GM12878 (cell line): ENCODE measurements at regions not wholly inside any gene's neighbourhood (a gene's known extent, or its start where the extent isn't known, plus 50 kb on each side); places are given as distances from the start of the nearest gene placed in this dataset.

Source experiments
- ATAC-seq: fragments of 200-7000 bp; cut with Tn5 transposase; 3 replicates; pipeline ENCODE4 v1.9.1; 2020; ENCODE audit warnings: mild to moderate bottlenecking, moderate library complexity
- BruUV-seq: library from RNA; stranded (reverse); fragments of 400-500 nt; replicated peaks from 2 replicates; lab custom pipeline; 2021; lab: Mats Ljungman, UMichigan
- CTCF ChIA-PET: fragments of 300-600 bp; sonication (Branson Sonifier 250); formaldehyde crosslinking; extraction: SDS; loops from one replicate; lab custom pipeline; 2021; ENCODE audit warnings: inconsistent platforms; lab: Yijun Ruan, JAX
- POLR2A ChIA-PET: fragments of 350-600 bp; formaldehyde crosslinking; extraction: SDS; loops from one replicate; lab custom pipeline; 2021; ENCODE audit warnings: inconsistent platforms; lab: Charles Lee
- RAD21 ChIA-PET: fragments of 300-600 bp; sonication (Branson Sonifier 250); formaldehyde crosslinking; loops from one replicate; lab custom pipeline; 2023; ENCODE audit warnings: antibody characterized with exemption; ENCODE audit not compliant: unreplicated experiment; lab: Charles Lee
- SMC1A ChIA-PET: fragments of 300-600 bp; sonication (Branson Sonifier 250); formaldehyde crosslinking; loops from one replicate; lab custom pipeline; 2023; ENCODE audit not compliant: unreplicated experiment, uncharacterized antibody; lab: Charles Lee
- DNase-seq: peaks from one replicate; pipeline ENCODE4 v3.0.0-alpha.2; 2011; ENCODE audit warnings: low read depth, low spot score
- FAIRE-seq: peaks from 3 replicates; lab custom pipeline; 2011; peaks lifted over from hg19 to GRCh38; lab: Jason Lieb, UNC
- H2AFZ ChIP-seq: 2 replicates; pipeline ENCODE4 v1.6.0; 2011; ENCODE audit warnings: low read depth, low read length, control low read depth; ENCODE audit not compliant: control insufficient read depth
- H3K27ac ChIP-seq: 2 replicates; pipeline ENCODE4 v1.5.1; 2011; ENCODE audit warnings: control low read depth; ENCODE audit not compliant: control insufficient read depth, insufficient read depth
- H3K27me3 ChIP-seq, 2 experiments: replicated peaks in 1 of 2; 2 replicates each; pipeline versions ENCODE4 v1.6.0 to v1.6.1; 2011; ENCODE audit warnings: low read length in 1 of 2; ENCODE audit not compliant: control insufficient read depth in 2 of 2, insufficient read depth in 2 of 2
- H3K36me3 ChIP-seq, 2 experiments: 2 replicates each; pipeline ENCODE4 v1.5.1; 2011; ENCODE audit warnings: low read length in 1 of 2; ENCODE audit not compliant: control insufficient read depth in 2 of 2, insufficient read depth in 2 of 2
- H3K4me1 ChIP-seq: 2 replicates; pipeline ENCODE4 v1.6.1; 2011; ENCODE audit warnings: mild to moderate bottlenecking, low read length, moderate library complexity, mixed read lengths; ENCODE audit not compliant: control insufficient read depth, insufficient read depth
- H3K4me2 ChIP-seq: 2 replicates; pipeline ENCODE4 v1.6.0; 2011; ENCODE audit warnings: control low read depth; ENCODE audit not compliant: control insufficient read depth, insufficient read depth
- H3K4me3 ChIP-seq: fragments of 200-600 bp; sonication (generic); 2 replicates; pipeline ENCODE4 v1.5.1; 2016
- H3K79me2 ChIP-seq: 2 replicates; pipeline ENCODE4 v1.6.0; 2011; ENCODE audit warnings: low read length; ENCODE audit not compliant: control insufficient read depth, insufficient read depth
- H3K9ac ChIP-seq: 2 replicates; pipeline ENCODE4 v1.8.0; 2011; ENCODE audit warnings: low read length, control low read depth, mixed read lengths; ENCODE audit not compliant: control insufficient read depth, insufficient read depth
- H3K9me3 ChIP-seq: replicated peaks from 3 replicates; pipeline ENCODE4 v1.5.1; 2011; ENCODE audit warnings: mild to moderate bottlenecking, low read length; ENCODE audit not compliant: control insufficient read depth, insufficient read depth
- H4K20me1 ChIP-seq: 2 replicates; pipeline ENCODE4 v1.6.0; 2011; ENCODE audit not compliant: control insufficient read depth, insufficient read depth
- BMI1 ChIP-seq: fragments of 450-650 bp; IDR thresholded peaks from 2 replicates; pipeline ENCODE4 v1.6.1; 2016; ENCODE audit warnings: mild to moderate bottlenecking, moderate library complexity, borderline replicate concordance
- CBX5 ChIP-seq: sonication (generic); IDR thresholded peaks from 2 replicates; pipeline ENCODE4 v1.6.1; 2016; ENCODE audit warnings: low read depth, moderate library complexity, mild to moderate bottlenecking, inconsistent platforms
- CHD2 ChIP-seq: IDR thresholded peaks from 2 replicates; pipeline ENCODE4 v1.6.1; 2011; ENCODE audit warnings: low read depth, low read length, improper control_type of control experiment, borderline replicate concordance
- EZH2 ChIP-seq: IDR thresholded peaks from 2 replicates; pipeline ENCODE4 v1.6.1; 2012; ENCODE audit warnings: low read depth, mild to moderate bottlenecking, control low read depth, inconsistent platforms, low read length, borderline replicate concordance; ENCODE audit not compliant: control insufficient read depth
- FOS ChIP-seq: IDR thresholded peaks from 3 replicates; pipeline ENCODE4 v1.6.1; 2011; ENCODE audit warnings: borderline replicate concordance; ENCODE audit not compliant: insufficient read length; ENCODE audit errors: extremely low read depth
- HDAC6 ChIP-seq: fragments of 200-600 bp; sonication (generic); IDR thresholded peaks from one replicate; pipeline ENCODE4 v1.8.0; 2017; ENCODE audit warnings: antibody characterized with exemption; ENCODE audit not compliant: unreplicated experiment
- IKZF1 ChIP-seq: fragments of 450-650 bp; conservative IDR thresholded peaks from 2 replicates; pipeline ENCODE4 v1.6.1; 2017; ENCODE audit warnings: antibody characterized with exemption, mild to moderate bottlenecking
- NR2C1 ChIP-seq: fragments of 450-650 bp; IDR thresholded peaks from 2 replicates; pipeline ENCODE4 v1.6.1; 2017; ENCODE audit warnings: antibody characterized with exemption, mild to moderate bottlenecking, moderate library complexity
- POLR2A ChIP-seq: IDR thresholded peaks from 2 replicates; pipeline ENCODE4 v1.6.1; 2011; ENCODE audit warnings: low read depth, mild to moderate bottlenecking, low read length
- POLR2AphosphoS5 ChIP-seq: IDR thresholded peaks from 2 replicates; pipeline ENCODE4 v1.6.1; 2011; ENCODE audit warnings: mild to moderate bottlenecking, low read length, inconsistent platforms
- RB1 ChIP-seq: fragments of 450-650 bp; formaldehyde crosslinking; IDR thresholded peaks from 2 replicates; pipeline ENCODE4 v1.6.1; 2017; ENCODE audit warnings: mild to moderate bottlenecking, borderline replicate concordance
- whole genome bisulfite sequencing: methylation state at CpG from one replicate; pipeline ENCODE4 v1.1.6; 2016; ENCODE audit warnings: low lambda C conversion rate; ENCODE audit not compliant: insufficient replicate concordance, insufficient coverage; ENCODE audit errors: missing lambda C conversion rate; 5-methylcytosine and 5-hydroxymethylcytosine counted together
- in situ Hi-C: fragments of 300-500 bp; cut with MboI; formaldehyde crosslinking; loops from 9 replicates; pipeline ENCODE4 v1.14.3; 2018; ENCODE audit warnings: mixed read lengths
- intact Hi-C: fragments of 100-400 bp; cut with micrococcal nuclease; formaldehyde crosslinking; loops from one replicate; pipeline ENCODE4 v1.14.2; 2022; ENCODE audit not compliant: unreplicated experiment
- TF ChIP-seq, protein P1 (sequence below): fragments of 450-650 bp; IDR thresholded peaks from 2 replicates; pipeline ENCODE4 v1.6.1; 2016; ENCODE audit warnings: mild to moderate bottlenecking, moderate library complexity, borderline replicate concordance
- TF ChIP-seq, protein P2 (sequence below): fragments of 450-650 bp; IDR thresholded peaks from 2 replicates; pipeline ENCODE4 v1.6.1; 2017; ENCODE audit warnings: mild to moderate bottlenecking, moderate library complexity
- TF ChIP-seq, protein P3 (sequence below): fragments of 450-650 bp; IDR thresholded peaks from 2 replicates; pipeline ENCODE4 v1.6.1; 2016; ENCODE audit warnings: mild to moderate bottlenecking
- TF ChIP-seq, protein P4 (sequence below): IDR thresholded peaks from 2 replicates; pipeline ENCODE4 v1.6.1; 2011; ENCODE audit warnings: low read depth, low read length, improper control_type of control experiment, borderline replicate concordance

DNA sequence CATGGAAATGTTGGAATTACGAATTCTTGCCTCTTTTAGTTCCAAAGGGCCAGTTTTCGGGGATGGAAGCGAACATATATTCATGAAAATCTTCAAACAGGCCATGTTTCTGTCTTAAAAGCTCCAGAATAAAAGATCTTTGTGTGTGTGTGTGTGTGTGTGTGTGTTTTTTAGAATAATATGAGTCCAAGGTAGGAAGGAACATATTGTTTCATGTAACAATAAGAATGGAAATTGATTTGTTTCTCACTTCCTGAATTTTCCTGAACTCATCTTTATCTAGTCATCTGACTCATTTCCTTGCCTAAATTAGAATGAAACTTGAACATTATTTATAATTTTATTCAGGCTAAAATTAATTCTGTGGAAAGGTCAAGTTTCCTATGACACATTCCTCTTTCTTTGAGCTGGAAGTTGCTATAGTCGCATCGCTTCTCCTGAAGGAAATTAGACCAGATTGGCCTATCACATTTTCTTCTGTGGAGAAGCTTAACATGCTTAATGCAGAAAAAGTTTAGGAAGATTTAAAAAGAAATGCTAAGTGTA lies 805.1 kb upstream of the ADAMTS5 start:
- no peak overlapping the region for H3K4me2 ChIP-seq
- no peaks in the 10 kb centered on the region for H3K27me3 ChIP-seq
- BruUV-seq, result no TSS peak
- no peaks in the 10 kb centered on the region for H3K79me2 ChIP-seq
- no peak overlapping the region for H2AFZ ChIP-seq
- no peak for FAIRE-seq
- POLR2A ChIA-PET, result no interaction called here
- H3K36me3 ChIP-seq, result no peaks in the 10 kb centered on the region
- SMC1A ChIA-PET, result no interaction called here
- 38% methylated on average over 5 of the region's 5 CpGs for WGBS
- H3K9me3 ChIP-seq, result no peaks in the 10 kb centered on the region; the same call in 2 of the 3 replicates
- ATAC-seq, result no peak
- H4K20me1 ChIP-seq, result no peaks in the 10 kb centered on the region
- intact Hi-C loops, result no loop called here
- no peaks in the 10 kb centered on the region for H3K4me1 ChIP-seq
- no peak overlapping the region for H3K9ac ChIP-seq
- H3K27ac ChIP-seq, result no peak overlapping the region
- DNase-seq, result no peak
- H3K4me3 ChIP-seq, result no peak overlapping the region
- CTCF ChIA-PET, result no interaction called here
- in situ Hi-C loops, result no loop called here
- RAD21 ChIA-PET, result no interaction called here
- no peak for TF ChIP-seq CBX5
- TF ChIP-seq NR2C1, result no peak
- TF ChIP-seq, protein P1, sequence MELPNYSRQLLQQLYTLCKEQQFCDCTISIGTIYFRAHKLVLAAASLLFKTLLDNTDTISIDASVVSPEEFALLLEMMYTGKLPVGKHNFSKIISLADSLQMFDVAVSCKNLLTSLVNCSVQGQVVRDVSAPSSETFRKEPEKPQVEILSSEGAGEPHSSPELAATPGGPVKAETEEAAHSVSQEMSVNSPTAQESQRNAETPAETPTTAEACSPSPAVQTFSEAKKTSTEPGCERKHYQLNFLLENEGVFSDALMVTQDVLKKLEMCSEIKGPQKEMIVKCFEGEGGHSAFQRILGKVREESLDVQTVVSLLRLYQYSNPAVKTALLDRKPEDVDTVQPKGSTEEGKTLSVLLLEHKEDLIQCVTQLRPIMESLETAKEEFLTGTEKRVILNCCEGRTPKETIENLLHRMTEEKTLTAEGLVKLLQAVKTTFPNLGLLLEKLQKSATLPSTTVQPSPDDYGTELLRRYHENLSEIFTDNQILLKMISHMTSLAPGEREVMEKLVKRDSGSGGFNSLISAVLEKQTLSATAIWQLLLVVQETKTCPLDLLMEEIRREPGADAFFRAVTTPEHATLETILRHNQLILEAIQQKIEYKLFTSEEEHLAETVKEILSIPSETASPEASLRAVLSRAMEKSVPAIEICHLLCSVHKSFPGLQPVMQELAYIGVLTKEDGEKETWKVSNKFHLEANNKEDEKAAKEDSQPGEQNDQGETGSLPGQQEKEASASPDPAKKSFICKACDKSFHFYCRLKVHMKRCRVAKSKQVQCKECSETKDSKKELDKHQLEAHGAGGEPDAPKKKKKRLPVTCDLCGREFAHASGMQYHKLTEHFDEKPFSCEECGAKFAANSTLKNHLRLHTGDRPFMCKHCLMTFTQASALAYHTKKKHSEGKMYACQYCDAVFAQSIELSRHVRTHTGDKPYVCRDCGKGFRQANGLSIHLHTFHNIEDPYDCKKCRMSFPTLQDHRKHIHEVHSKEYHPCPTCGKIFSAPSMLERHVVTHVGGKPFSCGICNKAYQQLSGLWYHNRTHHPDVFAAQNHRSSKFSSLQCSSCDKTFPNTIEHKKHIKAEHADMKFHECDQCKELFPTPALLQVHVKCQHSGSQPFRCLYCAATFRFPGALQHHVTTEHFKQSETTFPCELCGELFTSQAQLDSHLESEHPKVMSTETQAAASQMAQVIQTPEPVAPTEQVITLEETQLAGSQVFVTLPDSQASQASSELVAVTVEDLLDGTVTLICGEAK, result no peak
- TF ChIP-seq, protein P2, sequence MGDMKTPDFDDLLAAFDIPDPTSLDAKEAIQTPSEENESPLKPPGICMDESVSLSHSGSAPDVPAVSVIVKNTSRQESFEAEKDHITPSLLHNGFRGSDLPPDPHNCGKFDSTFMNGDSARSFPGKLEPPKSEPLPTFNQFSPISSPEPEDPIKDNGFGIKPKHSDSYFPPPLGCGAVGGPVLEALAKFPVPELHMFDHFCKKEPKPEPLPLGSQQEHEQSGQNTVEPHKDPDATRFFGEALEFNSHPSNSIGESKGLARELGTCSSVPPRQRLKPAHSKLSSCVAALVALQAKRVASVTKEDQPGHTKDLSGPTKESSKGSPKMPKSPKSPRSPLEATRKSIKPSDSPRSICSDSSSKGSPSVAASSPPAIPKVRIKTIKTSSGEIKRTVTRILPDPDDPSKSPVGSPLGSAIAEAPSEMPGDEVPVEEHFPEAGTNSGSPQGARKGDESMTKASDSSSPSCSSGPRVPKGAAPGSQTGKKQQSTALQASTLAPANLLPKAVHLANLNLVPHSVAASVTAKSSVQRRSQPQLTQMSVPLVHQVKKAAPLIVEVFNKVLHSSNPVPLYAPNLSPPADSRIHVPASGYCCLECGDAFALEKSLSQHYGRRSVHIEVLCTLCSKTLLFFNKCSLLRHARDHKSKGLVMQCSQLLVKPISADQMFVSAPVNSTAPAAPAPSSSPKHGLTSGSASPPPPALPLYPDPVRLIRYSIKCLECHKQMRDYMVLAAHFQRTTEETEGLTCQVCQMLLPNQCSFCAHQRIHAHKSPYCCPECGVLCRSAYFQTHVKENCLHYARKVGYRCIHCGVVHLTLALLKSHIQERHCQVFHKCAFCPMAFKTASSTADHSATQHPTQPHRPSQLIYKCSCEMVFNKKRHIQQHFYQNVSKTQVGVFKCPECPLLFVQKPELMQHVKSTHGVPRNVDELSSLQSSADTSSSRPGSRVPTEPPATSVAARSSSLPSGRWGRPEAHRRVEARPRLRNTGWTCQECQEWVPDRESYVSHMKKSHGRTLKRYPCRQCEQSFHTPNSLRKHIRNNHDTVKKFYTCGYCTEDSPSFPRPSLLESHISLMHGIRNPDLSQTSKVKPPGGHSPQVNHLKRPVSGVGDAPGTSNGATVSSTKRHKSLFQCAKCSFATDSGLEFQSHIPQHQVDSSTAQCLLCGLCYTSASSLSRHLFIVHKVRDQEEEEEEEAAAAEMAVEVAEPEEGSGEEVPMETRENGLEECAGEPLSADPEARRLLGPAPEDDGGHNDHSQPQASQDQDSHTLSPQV, result no peak
- no peak for TF ChIP-seq RB1
- no peak for TF ChIP-seq POLR2A
- TF ChIP-seq CHD2, result no peak
- no peak for TF ChIP-seq BMI1
- TF ChIP-seq, protein P3, sequence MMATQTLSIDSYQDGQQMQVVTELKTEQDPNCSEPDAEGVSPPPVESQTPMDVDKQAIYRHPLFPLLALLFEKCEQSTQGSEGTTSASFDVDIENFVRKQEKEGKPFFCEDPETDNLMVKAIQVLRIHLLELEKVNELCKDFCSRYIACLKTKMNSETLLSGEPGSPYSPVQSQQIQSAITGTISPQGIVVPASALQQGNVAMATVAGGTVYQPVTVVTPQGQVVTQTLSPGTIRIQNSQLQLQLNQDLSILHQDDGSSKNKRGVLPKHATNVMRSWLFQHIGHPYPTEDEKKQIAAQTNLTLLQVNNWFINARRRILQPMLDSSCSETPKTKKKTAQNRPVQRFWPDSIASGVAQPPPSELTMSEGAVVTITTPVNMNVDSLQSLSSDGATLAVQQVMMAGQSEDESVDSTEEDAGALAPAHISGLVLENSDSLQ, result no peak
- no peak for TF ChIP-seq POLR2AphosphoS5
- TF ChIP-seq, protein P4, sequence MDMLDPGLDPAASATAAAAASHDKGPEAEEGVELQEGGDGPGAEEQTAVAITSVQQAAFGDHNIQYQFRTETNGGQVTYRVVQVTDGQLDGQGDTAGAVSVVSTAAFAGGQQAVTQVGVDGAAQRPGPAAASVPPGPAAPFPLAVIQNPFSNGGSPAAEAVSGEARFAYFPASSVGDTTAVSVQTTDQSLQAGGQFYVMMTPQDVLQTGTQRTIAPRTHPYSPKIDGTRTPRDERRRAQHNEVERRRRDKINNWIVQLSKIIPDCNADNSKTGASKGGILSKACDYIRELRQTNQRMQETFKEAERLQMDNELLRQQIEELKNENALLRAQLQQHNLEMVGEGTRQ, result no peak
- TF ChIP-seq HDAC6, result no peak
- TF ChIP-seq IKZF1, result no peak
- no peak for TF ChIP-seq FOS
- TF ChIP-seq EZH2, result no peak
